GM23338 (cell line): ENCODE measurements at regions not wholly inside any gene's neighbourhood (a gene's known extent, or its start where the extent isn't known, plus 50 kb on each side); places are given as distances from the start of the nearest gene placed in this dataset.

ENCODE experiments used
- ATAC-seq: fragments of 200-7000 bp; cut with Tn5 transposase; 3 replicates; pipeline ENCODE4 v1.9.1; 2020
- DNase-seq: peaks from one replicate; pipeline ENCODE4 v3.0.0-alpha.2; 2015; ENCODE audit warnings: low spot score
- H2AFZ ChIP-seq: fragments of 200-600 bp; sonication (generic); 2 replicates; pipeline ENCODE4 v1.8.0; 2016; ENCODE audit warnings: antibody characterized with exemption, mild to moderate bottlenecking, moderate library complexity
- H3F3A ChIP-seq: fragments of 200-600 bp; sonication (generic); replicated peaks from 2 replicates; pipeline ENCODE4 v1.8.0; 2017; ENCODE audit warnings: antibody characterized with exemption, mixed run types, low read depth
- H3K27ac ChIP-seq: fragments of 200-600 bp; sonication (generic); 2 replicates; pipeline ENCODE4 v1.6.1; 2016; ENCODE audit warnings: low read depth
- H3K27me3 ChIP-seq: fragments of 200-600 bp; sonication (generic); 2 replicates; pipeline ENCODE4 v1.8.0; 2016; ENCODE audit warnings: mild to moderate bottlenecking, mixed run types, moderate library complexity; ENCODE audit not compliant: insufficient read depth
- H3K36me3 ChIP-seq: fragments of 200-600 bp; sonication (generic); 2 replicates; pipeline ENCODE4 v1.8.0; 2016; ENCODE audit warnings: mild to moderate bottlenecking; ENCODE audit not compliant: insufficient read depth
- H3K4me1 ChIP-seq: fragments of 200-600 bp; sonication (generic); 2 replicates; pipeline ENCODE4 v1.8.0; 2016; ENCODE audit warnings: mild to moderate bottlenecking, moderate library complexity; ENCODE audit not compliant: insufficient read depth
- H3K4me2 ChIP-seq: fragments of 200-600 bp; sonication (generic); 2 replicates; pipeline ENCODE4 v1.7.1; 2017; ENCODE audit warnings: mixed run types
- H3K4me3 ChIP-seq: fragments of 200-600 bp; sonication (generic); 2 replicates; pipeline ENCODE4 v1.6.1; 2016; ENCODE audit warnings: mixed run types
- H3K79me2 ChIP-seq: fragments of 200-600 bp; sonication (generic); replicated peaks from 2 replicates; pipeline ENCODE4 v1.8.0; 2017; ENCODE audit warnings: mild to moderate bottlenecking; ENCODE audit not compliant: insufficient read depth
- H3K9me2 ChIP-seq: fragments of 200-600 bp; sonication (generic); 2 replicates; pipeline ENCODE4 v1.8.0; 2017; ENCODE audit not compliant: insufficient read depth
- H4K20me1 ChIP-seq: fragments of 200-600 bp; sonication (generic); replicated peaks from 2 replicates; pipeline ENCODE4 v1.8.0; 2017; ENCODE audit warnings: mild to moderate bottlenecking; ENCODE audit not compliant: insufficient read depth
- H3K27ac Mint-ChIP-seq: 2 replicates; pipeline ENCODE4 v1.8.0; 2020; ENCODE audit warnings: inconsistent platforms, mild to moderate bottlenecking, moderate library complexity, mixed read lengths
- H3K27me3 Mint-ChIP-seq: 3 replicates; pipeline ENCODE4 v1.8.0; 2022; ENCODE audit warnings: low read depth, mild to moderate bottlenecking, moderate library complexity, mixed read lengths, inconsistent platforms; ENCODE audit not compliant: insufficient read depth, poor library complexity
- H3K36me3 Mint-ChIP-seq: 3 replicates; pipeline ENCODE4 v1.8.0; 2021; ENCODE audit warnings: low read depth, mild to moderate bottlenecking, inconsistent platforms, moderate library complexity, mixed read lengths
- H3K4me1 Mint-ChIP-seq: 3 replicates; pipeline ENCODE4 v1.8.0; 2020; ENCODE audit warnings: mild to moderate bottlenecking, inconsistent platforms, mixed read lengths
- H3K4me3 Mint-ChIP-seq: 3 replicates; pipeline ENCODE4 v1.8.0; 2021; ENCODE audit warnings: moderate library complexity, mild to moderate bottlenecking, inconsistent platforms, mixed read lengths
- H3K9me3 Mint-ChIP-seq: 3 replicates; pipeline ENCODE4 v1.8.0; 2020; ENCODE audit warnings: moderate library complexity, mild to moderate bottlenecking, inconsistent platforms, mixed read lengths
- CREB1 ChIP-seq: fragments of 250-450 bp; sonication (Bioruptor Pico); IDR thresholded peaks from 2 replicates; pipeline ENCODE4 v1.5.0; 2020; ENCODE audit warnings: low read depth, mild to moderate bottlenecking, moderate library complexity
- ETS1 ChIP-seq: IDR thresholded peaks from 2 replicates; pipeline ENCODE4 v1.6.1; 2016; ENCODE audit warnings: antibody characterized with exemption
- EZH2 ChIP-seq: fragments of 200-600 bp; sonication (generic); IDR thresholded peaks from one replicate; pipeline ENCODE4 v1.8.0; 2017; ENCODE audit warnings: antibody characterized with exemption, mild to moderate bottlenecking, low read depth; ENCODE audit not compliant: unreplicated experiment
- EZH2phosphoT487 ChIP-seq: fragments of 200-600 bp; sonication (generic); IDR thresholded peaks from one replicate; pipeline ENCODE4 v1.8.1; 2018; ENCODE audit warnings: antibody characterized with exemption; ENCODE audit not compliant: unreplicated experiment
- JUNB ChIP-seq: IDR thresholded peaks from one replicate; pipeline ENCODE4 v1.6.1; 2016; ENCODE audit warnings: antibody characterized with exemption; ENCODE audit not compliant: unreplicated experiment
- NANOG ChIP-seq: IDR thresholded peaks from 2 replicates; pipeline ENCODE4 v1.6.1; 2016; ENCODE audit warnings: antibody characterized with exemption, borderline replicate concordance
- STAT1 ChIP-seq: IDR thresholded peaks from one replicate; pipeline ENCODE4 v1.6.1; 2016; ENCODE audit warnings: antibody characterized with exemption; ENCODE audit not compliant: unreplicated experiment
- ZNF114 ChIP-seq: fragments of 250-450 bp; sonication (Bioruptor Pico); IDR thresholded peaks from 2 replicates; pipeline ENCODE4 v1.5.0; 2020; ENCODE audit warnings: mild to moderate bottlenecking, moderate library complexity
- ZNF331 ChIP-seq: fragments of 250-450 bp; sonication (Bioruptor Pico); IDR thresholded peaks from 2 replicates; pipeline ENCODE4 v1.5.0; 2020; ENCODE audit warnings: low read depth, mild to moderate bottlenecking, moderate library complexity
- TF ChIP-seq, protein P1 (sequence below): IDR thresholded peaks from one replicate; pipeline ENCODE4 v1.6.1; 2018; ENCODE audit warnings: antibody characterized with exemption; ENCODE audit not compliant: unreplicated experiment
- TF ChIP-seq, protein P2 (sequence below): fragments of 250-450 bp; sonication (Bioruptor Pico); IDR thresholded peaks from 2 replicates; pipeline ENCODE4 v1.5.0; 2020; ENCODE audit warnings: mild to moderate bottlenecking, moderate library complexity

- Histone ChIP-seq H2AFZ (no peak overlapping the region), H3K36me3 (no peaks in the 10 kb centered on the region), H3F3A (no peaks in the 10 kb centered on the region), H3K27me3 (no peaks in the 10 kb centered on the region), H3K4me2 (no peak overlapping the region), H3K4me3 (no peak overlapping the region), H3K79me2 (no peaks in the 10 kb centered on the region), H3K9me2 (no peaks in the 10 kb centered on the region), H4K20me1 (no peaks in the 10 kb centered on the region), H3K4me1 (no peaks in the 10 kb centered on the region), H3K27ac (no peak overlapping the region)
- Mint-ChIP-seq H3K4me1 (peaks cover 11% of the 10 kb centered on the region; the same call in 2 of the 3 replicates), H3K9me3 (no peaks in the 10 kb centered on the region), H3K36me3 (no peaks in the 10 kb centered on the region), H3K27ac (no peak overlapping the region), H3K27me3 (peaks cover 6% of the 10 kb centered on the region), H3K4me3 (no peak overlapping the region)
- no peak for TF ChIP-seq EZH2
- TF ChIP-seq, protein P1, sequence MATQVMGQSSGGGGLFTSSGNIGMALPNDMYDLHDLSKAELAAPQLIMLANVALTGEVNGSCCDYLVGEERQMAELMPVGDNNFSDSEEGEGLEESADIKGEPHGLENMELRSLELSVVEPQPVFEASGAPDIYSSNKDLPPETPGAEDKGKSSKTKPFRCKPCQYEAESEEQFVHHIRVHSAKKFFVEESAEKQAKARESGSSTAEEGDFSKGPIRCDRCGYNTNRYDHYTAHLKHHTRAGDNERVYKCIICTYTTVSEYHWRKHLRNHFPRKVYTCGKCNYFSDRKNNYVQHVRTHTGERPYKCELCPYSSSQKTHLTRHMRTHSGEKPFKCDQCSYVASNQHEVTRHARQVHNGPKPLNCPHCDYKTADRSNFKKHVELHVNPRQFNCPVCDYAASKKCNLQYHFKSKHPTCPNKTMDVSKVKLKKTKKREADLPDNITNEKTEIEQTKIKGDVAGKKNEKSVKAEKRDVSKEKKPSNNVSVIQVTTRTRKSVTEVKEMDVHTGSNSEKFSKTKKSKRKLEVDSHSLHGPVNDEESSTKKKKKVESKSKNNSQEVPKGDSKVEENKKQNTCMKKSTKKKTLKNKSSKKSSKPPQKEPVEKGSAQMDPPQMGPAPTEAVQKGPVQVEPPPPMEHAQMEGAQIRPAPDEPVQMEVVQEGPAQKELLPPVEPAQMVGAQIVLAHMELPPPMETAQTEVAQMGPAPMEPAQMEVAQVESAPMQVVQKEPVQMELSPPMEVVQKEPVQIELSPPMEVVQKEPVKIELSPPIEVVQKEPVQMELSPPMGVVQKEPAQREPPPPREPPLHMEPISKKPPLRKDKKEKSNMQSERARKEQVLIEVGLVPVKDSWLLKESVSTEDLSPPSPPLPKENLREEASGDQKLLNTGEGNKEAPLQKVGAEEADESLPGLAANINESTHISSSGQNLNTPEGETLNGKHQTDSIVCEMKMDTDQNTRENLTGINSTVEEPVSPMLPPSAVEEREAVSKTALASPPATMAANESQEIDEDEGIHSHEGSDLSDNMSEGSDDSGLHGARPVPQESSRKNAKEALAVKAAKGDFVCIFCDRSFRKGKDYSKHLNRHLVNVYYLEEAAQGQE = no peak
- TF ChIP-seq ZNF331 (CRISPR knock-in tag) = no peak
- no peak for TF ChIP-seq EZH2phosphoT487
- no peak for TF ChIP-seq NANOG
- TF ChIP-seq, protein P2, sequence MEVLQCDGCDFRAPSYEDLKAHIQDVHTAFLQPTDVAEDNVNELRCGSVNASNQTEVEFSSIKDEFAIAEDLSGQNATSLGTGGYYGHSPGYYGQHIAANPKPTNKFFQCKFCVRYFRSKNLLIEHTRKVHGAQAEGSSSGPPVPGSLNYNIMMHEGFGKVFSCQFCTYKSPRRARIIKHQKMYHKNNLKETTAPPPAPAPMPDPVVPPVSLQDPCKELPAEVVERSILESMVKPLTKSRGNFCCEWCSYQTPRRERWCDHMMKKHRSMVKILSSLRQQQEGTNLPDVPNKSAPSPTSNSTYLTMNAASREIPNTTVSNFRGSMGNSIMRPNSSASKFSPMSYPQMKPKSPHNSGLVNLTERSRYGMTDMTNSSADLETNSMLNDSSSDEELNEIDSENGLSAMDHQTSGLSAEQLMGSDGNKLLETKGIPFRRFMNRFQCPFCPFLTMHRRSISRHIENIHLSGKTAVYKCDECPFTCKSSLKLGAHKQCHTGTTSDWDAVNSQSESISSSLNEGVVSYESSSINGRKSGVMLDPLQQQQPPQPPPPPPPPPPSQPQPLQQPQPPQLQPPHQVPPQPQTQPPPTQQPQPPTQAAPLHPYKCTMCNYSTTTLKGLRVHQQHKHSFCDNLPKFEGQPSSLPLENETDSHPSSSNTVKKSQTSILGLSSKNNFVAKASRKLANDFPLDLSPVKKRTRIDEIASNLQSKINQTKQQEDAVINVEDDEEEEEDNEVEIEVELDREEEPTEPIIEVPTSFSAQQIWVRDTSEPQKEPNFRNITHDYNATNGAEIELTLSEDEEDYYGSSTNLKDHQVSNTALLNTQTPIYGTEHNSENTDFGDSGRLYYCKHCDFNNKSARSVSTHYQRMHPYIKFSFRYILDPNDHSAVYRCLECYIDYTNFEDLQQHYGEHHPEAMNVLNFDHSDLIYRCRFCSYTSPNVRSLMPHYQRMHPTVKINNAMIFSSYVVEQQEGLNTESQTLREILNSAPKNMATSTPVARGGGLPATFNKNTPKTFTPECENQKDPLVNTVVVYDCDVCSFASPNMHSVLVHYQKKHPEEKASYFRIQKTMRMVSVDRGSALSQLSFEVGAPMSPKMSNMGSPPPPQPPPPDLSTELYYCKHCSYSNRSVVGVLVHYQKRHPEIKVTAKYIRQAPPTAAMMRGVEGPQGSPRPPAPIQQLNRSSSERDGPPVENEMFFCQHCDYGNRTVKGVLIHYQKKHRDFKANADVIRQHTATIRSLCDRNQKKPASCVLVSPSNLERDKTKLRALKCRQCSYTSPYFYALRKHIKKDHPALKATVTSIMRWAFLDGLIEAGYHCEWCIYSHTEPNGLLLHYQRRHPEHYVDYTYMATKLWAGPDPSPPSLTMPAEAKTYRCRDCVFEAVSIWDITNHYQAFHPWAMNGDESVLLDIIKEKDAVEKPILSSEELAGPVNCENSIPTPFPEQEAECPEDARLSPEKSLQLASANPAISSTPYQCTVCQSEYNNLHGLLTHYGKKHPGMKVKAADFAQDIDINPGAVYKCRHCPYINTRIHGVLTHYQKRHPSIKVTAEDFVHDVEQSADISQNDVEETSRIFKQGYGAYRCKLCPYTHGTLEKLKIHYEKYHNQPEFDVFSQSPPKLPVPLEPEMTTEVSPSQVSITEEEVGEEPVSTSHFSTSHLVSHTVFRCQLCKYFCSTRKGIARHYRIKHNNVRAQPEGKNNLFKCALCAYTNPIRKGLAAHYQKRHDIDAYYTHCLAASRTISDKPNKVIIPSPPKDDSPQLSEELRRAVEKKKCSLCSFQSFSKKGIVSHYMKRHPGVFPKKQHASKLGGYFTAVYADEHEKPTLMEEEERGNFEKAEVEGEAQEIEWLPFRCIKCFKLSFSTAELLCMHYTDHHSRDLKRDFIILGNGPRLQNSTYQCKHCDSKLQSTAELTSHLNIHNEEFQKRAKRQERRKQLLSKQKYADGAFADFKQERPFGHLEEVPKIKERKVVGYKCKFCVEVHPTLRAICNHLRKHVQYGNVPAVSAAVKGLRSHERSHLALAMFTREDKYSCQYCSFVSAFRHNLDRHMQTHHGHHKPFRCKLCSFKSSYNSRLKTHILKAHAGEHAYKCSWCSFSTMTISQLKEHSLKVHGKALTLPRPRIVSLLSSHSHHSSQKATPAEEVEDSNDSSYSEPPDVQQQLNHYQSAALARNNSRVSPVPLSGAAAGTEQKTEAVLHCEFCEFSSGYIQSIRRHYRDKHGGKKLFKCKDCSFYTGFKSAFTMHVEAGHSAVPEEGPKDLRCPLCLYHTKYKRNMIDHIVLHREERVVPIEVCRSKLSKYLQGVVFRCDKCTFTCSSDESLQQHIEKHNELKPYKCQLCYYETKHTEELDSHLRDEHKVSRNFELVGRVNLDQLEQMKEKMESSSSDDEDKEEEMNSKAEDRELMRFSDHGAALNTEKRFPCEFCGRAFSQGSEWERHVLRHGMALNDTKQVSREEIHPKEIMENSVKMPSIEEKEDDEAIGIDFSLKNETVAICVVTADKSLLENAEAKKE = no peak
- no peak for TF ChIP-seq ETS1
- TF ChIP-seq STAT1 = no peak
- TF ChIP-seq ZNF114 (CRISPR knock-in tag) = no peak
- no peak for TF ChIP-seq JUNB
- no peak for TF ChIP-seq CREB1 (CRISPR knock-in tag)
- DNase-seq (no peak), ATAC-seq (no peak)
These were observed 68.1 kb upstream of the TLE3 start for GRCh38 chr15:70165716-70166284.
